ENCODE measurements at regions not wholly inside any gene's neighbourhood (a gene's known extent, or its start where the extent isn't known, plus 50 kb on each side); places are given as distances from the start of the nearest gene placed in this dataset.
"Not testable (repeated sequence)": the region's sequence is repeated elsewhere in the genome, so short reads cannot be mapped to it uniquely, and the experiment has no call there.

- TF ChIP-seq CSDC2 (CRISPR knock-in tag; IDR thresholded peaks at IDR 0.05); ISL1 (CRISPR knock-in tag; IDR thresholded peaks at IDR 0.05); POU6F1 (CRISPR knock-in tag; IDR thresholded peaks at IDR 0.05; ENCODE audit: borderline replicate concordance, low read depth); BACH2 (CRISPR knock-in tag; IDR thresholded peaks at IDR 0.05; ENCODE audit: borderline replicate concordance): not testable (repeated sequence)
Measured at GRCh38 chr6:60663199-60663598, 1622.8 kb downstream of the KHDRBS2 start.
